PC-9 (cell line): ENCODE measurements at regions not wholly inside any gene's neighbourhood (a gene's known extent, or its start where the extent isn't known, plus 50 kb on each side); places are given as distances from the start of the nearest gene placed in this dataset.

Experiments used
- CTCF ChIP-seq: fragments of 200-600 bp; sonication (generic); conservative IDR thresholded peaks from 2 replicates; pipeline ENCODE4 v1.6.1; 2017; ENCODE audit warnings: mixed run types, antibody characterized with exemption, mild to moderate bottlenecking, moderate library complexity
- EZH2 ChIP-seq: fragments of 200-600 bp; sonication (generic); IDR thresholded peaks from 2 replicates; pipeline ENCODE4 v1.8.0; 2017; ENCODE audit warnings: antibody characterized with exemption, low read depth

- TF ChIP-seq CTCF (no peak), EZH2 (no peak)
Observed at GRCh38 chr5:5978501-5979376, 399.6 kb downstream of the MED10 start.
